SK-N-SH (cell line): ENCODE measurements at regions not wholly inside any gene's neighbourhood (a gene's known extent, or its start where the extent isn't known, plus 50 kb on each side); places are given as distances from the start of the nearest gene placed in this dataset.

Source experiments
- CTCF ChIA-PET: fragments of 300-600, 350-600 bp; formaldehyde crosslinking; extraction: SDS; loops from one replicate; lab custom pipeline; 2021; lab: Yijun Ruan, JAX
- POLR2A ChIA-PET: fragments of 350-600 bp; sonication (Branson Sonifier 250); formaldehyde crosslinking; extraction: SDS; loops from one replicate; lab custom pipeline; 2020; ENCODE audit warnings: antibody characterized with exemption, inconsistent platforms; lab: Yijun Ruan, JAX
- DNase-seq: peaks from one replicate; pipeline ENCODE4 v3.0.0; 2012
- H2AFZ ChIP-seq: fragments of 200-600 bp; sonication (generic); 2 replicates; pipeline ENCODE4 v1.8.1; 2016; ENCODE audit warnings: antibody characterized with exemption, mild to moderate bottlenecking, low read depth
- H3F3A ChIP-seq: fragments of 200-600 bp; sonication (generic); replicated peaks from 2 replicates; pipeline ENCODE3; 2016; ENCODE audit warnings: antibody characterized with exemption, mild to moderate bottlenecking; ENCODE audit not compliant: insufficient read depth
- H3K27ac ChIP-seq, 2 experiments: fragments of 200-500 bp in 1 of 2; fragments of 200-600 bp in 1 of 2; sonication (Bioruptor generic) in 1 of 2; sonication (generic), shearing (Covaris generic) in 1 of 2; 2 replicates each; pipeline versions ENCODE4 v1.5.1 to v1.6.1; 2014 to 2016; ENCODE audit warnings: low read depth in 2 of 2, inconsistent platforms in 1 of 2, low read length in 1 of 2, mild to moderate bottlenecking in 1 of 2, mixed read lengths in 1 of 2
- H3K27me3 ChIP-seq: fragments of 200-600 bp; sonication (generic), shearing (Covaris generic); 2 replicates; pipeline ENCODE4 v1.6.1; 2016; ENCODE audit warnings: mixed run types; ENCODE audit not compliant: insufficient read depth
- H3K36me3 ChIP-seq, 2 experiments: fragments of 200-500 bp in 1 of 2; fragments of 200-600 bp in 1 of 2; sonication (Bioruptor generic) in 1 of 2; sonication (generic) in 1 of 2; replicated peaks in 1 of 2; 2 replicates each; pipeline versions ENCODE3 to v1.5.1; 2014 to 2016; ENCODE audit warnings: low read length in 1 of 2, mild to moderate bottlenecking in 1 of 2; ENCODE audit not compliant: insufficient read depth in 2 of 2, control insufficient read depth in 1 of 2
- H3K4me1 ChIP-seq, 2 experiments: fragments of 200-500 bp in 1 of 2; fragments of 200-600 bp in 1 of 2; sonication (Bioruptor generic) in 1 of 2; sonication (generic), shearing (Covaris generic) in 1 of 2; 2 replicates each; pipeline versions ENCODE4 v1.5.1 to v1.6.1; 2014 to 2016; ENCODE audit warnings: low read depth in 1 of 2, low read length in 1 of 2, mixed run types in 1 of 2; ENCODE audit not compliant: insufficient read depth in 2 of 2, control insufficient read depth in 1 of 2
- H3K4me2 ChIP-seq: fragments of 200-600 bp; sonication (generic), shearing (Covaris generic); 2 replicates; pipeline ENCODE4 v1.6.1; 2017; ENCODE audit warnings: mixed run types
- H3K4me3 ChIP-seq, 2 experiments: fragments of 200-500 bp in 1 of 2; fragments of 200-600 bp in 1 of 2; sonication (Bioruptor generic) in 1 of 2; sonication (generic), shearing (Covaris generic) in 1 of 2; 2 replicates each; pipeline versions ENCODE4 v1.5.1 to v1.8.1; 2014 to 2016; ENCODE audit warnings: low read depth in 2 of 2, inconsistent platforms in 1 of 2, low read length in 1 of 2, mild to moderate bottlenecking in 1 of 2, mixed read lengths in 1 of 2, moderate library complexity in 1 of 2
- H3K79me2 ChIP-seq: fragments of 200-600 bp; sonication (generic); 2 replicates; pipeline ENCODE4 v1.8.1; 2017; ENCODE audit warnings: mild to moderate bottlenecking; ENCODE audit not compliant: insufficient read depth
- H3K9ac ChIP-seq: fragments of 200-600 bp; sonication (generic); 2 replicates; pipeline ENCODE4 v1.6.1; 2017; ENCODE audit warnings: mixed run types
- H3K9me2 ChIP-seq: fragments of 200-600 bp; sonication (generic); 2 replicates; pipeline ENCODE4 v1.6.1; 2017; ENCODE audit warnings: mixed run types
- H3K9me3 ChIP-seq: fragments of 200-600 bp; sonication (generic); 2 replicates; pipeline ENCODE4 v1.6.1; 2017; ENCODE audit warnings: mixed run types, mild to moderate bottlenecking, moderate library complexity
- H4K20me1 ChIP-seq: fragments of 200-600 bp; sonication (generic); 2 replicates; pipeline ENCODE4 v1.6.1; 2017; ENCODE audit warnings: mild to moderate bottlenecking, mixed run types; ENCODE audit not compliant: insufficient read depth
- CHD2 ChIP-seq: fragments of 150-350 bp; IDR thresholded peaks from 2 replicates; pipeline ENCODE4 v1.6.1; 2018; ENCODE audit warnings: low read length; ENCODE audit not compliant: partially characterized antibody
- ELF1 ChIP-seq: IDR thresholded peaks from 2 replicates; pipeline ENCODE4 v1.4.0; 2012
- EZH2phosphoT487 ChIP-seq: fragments of 200-600 bp; sonication (generic); IDR thresholded peaks from 2 replicates; pipeline ENCODE4 v1.6.1; 2017; ENCODE audit warnings: low read depth, mixed run types, mild to moderate bottlenecking, antibody characterized with exemption, moderate library complexity, borderline replicate concordance
- FOSL2 ChIP-seq: IDR thresholded peaks from 2 replicates; pipeline ENCODE4 v1.4.0; 2012; ENCODE audit warnings: low read depth, mild to moderate bottlenecking, moderate library complexity, borderline replicate concordance
- FOXM1 ChIP-seq: IDR thresholded peaks from 2 replicates; pipeline ENCODE4 v1.4.0; 2012; ENCODE audit warnings: low read depth, mild to moderate bottlenecking
- GABPA ChIP-seq: IDR thresholded peaks from 2 replicates; pipeline ENCODE4 v1.4.0; 2012; ENCODE audit warnings: low read depth, mild to moderate bottlenecking
- GATA2 ChIP-seq: sonication (generic); formaldehyde crosslinking; IDR thresholded peaks from 2 replicates; pipeline ENCODE4 v1.5.0; 2020; ENCODE audit warnings: mild to moderate bottlenecking, missing genetic modification reagents
- NFIC ChIP-seq: IDR thresholded peaks from 2 replicates; pipeline ENCODE4 v1.4.0; 2012; ENCODE audit warnings: borderline replicate concordance
- NRF1 ChIP-seq: IDR thresholded peaks from 2 replicates; pipeline ENCODE4 v1.6.1; 2012; ENCODE audit warnings: low read depth, mild to moderate bottlenecking, low read length
- POLR2AphosphoS5 ChIP-seq: IDR thresholded peaks from 2 replicates; pipeline ENCODE4 v1.6.1; 2012; ENCODE audit warnings: low read depth, low read length
- RAD21 ChIP-seq: IDR thresholded peaks from 2 replicates; pipeline ENCODE4 v1.6.1; 2012; ENCODE audit warnings: mild to moderate bottlenecking, low read length
- RCOR1 ChIP-seq: fragments of 150-350 bp; IDR thresholded peaks from 2 replicates; pipeline ENCODE4 v1.6.1; 2017; ENCODE audit warnings: antibody characterized with exemption, low read length
- RFX5 ChIP-seq: IDR thresholded peaks from 2 replicates; pipeline ENCODE4 v1.6.1; 2012; ENCODE audit warnings: mild to moderate bottlenecking, improper control_type of control experiment, low read length
- RXRA ChIP-seq: IDR thresholded peaks from 2 replicates; pipeline ENCODE4 v1.4.0; 2012; ENCODE audit warnings: low read depth, mild to moderate bottlenecking, borderline replicate concordance
- SIN3A ChIP-seq: IDR thresholded peaks from 2 replicates; pipeline ENCODE4 v1.6.1; 2012; ENCODE audit warnings: low read depth, mild to moderate bottlenecking, low read length, moderate library complexity, borderline replicate concordance
- SMC3 ChIP-seq: IDR thresholded peaks from 2 replicates; pipeline ENCODE4 v1.6.1; 2012; ENCODE audit warnings: low read depth, low read length, improper control_type of control experiment
- TAF1 ChIP-seq: IDR thresholded peaks from 2 replicates; pipeline ENCODE4 v1.6.1; 2012; ENCODE audit warnings: low read depth, mild to moderate bottlenecking, low read length, moderate library complexity, borderline replicate concordance
- TEAD4 ChIP-seq: IDR thresholded peaks from 2 replicates; pipeline ENCODE4 v1.4.0; 2012; ENCODE audit warnings: mild to moderate bottlenecking, borderline replicate concordance; ENCODE audit not compliant: insufficient read depth
- WGBS: methylation state at CpG from one replicate; pipeline ENCODE4 v1.1.6; 2017; ENCODE audit warnings: low lambda C conversion rate; 5-methylcytosine and 5-hydroxymethylcytosine counted together
- TF ChIP-seq, protein P1 (sequence below): IDR thresholded peaks from 2 replicates; pipeline ENCODE4 v1.4.0; 2012; ENCODE audit warnings: low read depth, borderline replicate concordance
- TF ChIP-seq, protein P2 (sequence below): IDR thresholded peaks from 2 replicates; pipeline ENCODE4 v1.4.0; 2012; ENCODE audit warnings: low read depth
- TF ChIP-seq, protein P3 (sequence below): fragments of 150-350 bp; IDR thresholded peaks from 2 replicates; pipeline ENCODE4 v1.6.1; 2017; ENCODE audit warnings: antibody characterized with exemption, low read length, low read depth, borderline replicate concordance
- TF ChIP-seq, protein P4 (sequence below): IDR thresholded peaks from 2 replicates; pipeline ENCODE4 v1.6.1; 2012; ENCODE audit warnings: mild to moderate bottlenecking, low read depth, low read length, moderate library complexity

DNA sequence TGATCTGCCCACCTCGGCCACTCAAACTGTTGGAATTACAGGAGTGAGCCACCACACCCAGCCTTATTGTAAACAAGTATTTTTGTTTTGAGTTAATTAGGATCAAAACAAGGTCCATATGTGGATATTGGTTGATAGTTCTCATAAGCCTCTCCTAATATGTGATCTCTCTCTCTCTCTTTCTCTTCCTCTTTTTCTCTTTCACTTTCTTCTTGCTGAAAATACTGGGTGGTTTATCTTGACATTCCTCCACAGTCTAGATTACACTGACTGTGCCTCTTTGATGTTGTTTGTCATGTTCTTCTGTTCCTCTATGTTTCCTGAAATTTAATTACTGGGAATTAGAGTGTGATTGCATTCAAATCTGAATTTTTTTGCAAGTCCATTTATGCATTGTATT, 547.5 kb upstream of the NRXN1 start:
- CTCF ChIA-PET = no interaction called here

DNA sequence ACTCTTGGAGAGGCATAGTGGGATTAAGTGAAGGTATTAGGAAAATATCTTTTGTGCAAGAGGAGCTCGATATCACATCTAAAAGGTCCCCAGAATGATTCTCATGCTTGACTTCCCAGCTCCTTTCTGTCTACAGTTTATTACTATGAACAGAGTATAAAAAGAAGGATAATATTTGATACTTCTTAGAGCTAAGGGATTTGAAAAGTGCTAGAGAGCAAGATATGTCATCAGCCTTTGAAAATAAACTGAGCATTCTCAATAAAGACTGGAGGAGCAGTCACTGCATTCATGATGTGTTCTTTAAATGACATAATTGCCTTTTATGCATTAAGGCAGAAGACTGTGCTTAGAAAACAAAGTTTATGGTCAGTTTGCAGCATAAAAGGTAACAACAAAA, 543.2 kb upstream of the NRXN1 start:
- no peaks in the 10 kb centered on the region for H3F3A ChIP-seq
- no peaks in the 10 kb centered on the region for H3K27me3 ChIP-seq
- H3K9ac ChIP-seq = no peak overlapping the region
- no peaks in the 10 kb centered on the region for H3K9me3 ChIP-seq
- no peaks in the 10 kb centered on the region for H3K4me1 ChIP-seq
- CTCF ChIA-PET = no interaction called here
- H3K9me2 ChIP-seq = no peaks in the 10 kb centered on the region
- no peak overlapping the region for H3K4me2 ChIP-seq
- no peak overlapping the region for H2AFZ ChIP-seq
- no peak overlapping the region for H3K4me3 ChIP-seq
- H3K27ac ChIP-seq = no peak overlapping the region
- no peak for DNase-seq
- H3K36me3 ChIP-seq = no peaks in the 10 kb centered on the region
- no peaks in the 10 kb centered on the region for H3K79me2 ChIP-seq
- no peaks in the 10 kb centered on the region for H4K20me1 ChIP-seq
- WGBS = 5% methylated on average over 1 of the region's 1 CpG
- POLR2A ChIA-PET = no interaction called here
- TF ChIP-seq RFX5 = no peak
- TF ChIP-seq FOSL2 = no peak
- no peak for TF ChIP-seq GATA2 (CRISPR knock-in tag)
- TF ChIP-seq TAF1 = no peak
- TF ChIP-seq, protein P1, sequence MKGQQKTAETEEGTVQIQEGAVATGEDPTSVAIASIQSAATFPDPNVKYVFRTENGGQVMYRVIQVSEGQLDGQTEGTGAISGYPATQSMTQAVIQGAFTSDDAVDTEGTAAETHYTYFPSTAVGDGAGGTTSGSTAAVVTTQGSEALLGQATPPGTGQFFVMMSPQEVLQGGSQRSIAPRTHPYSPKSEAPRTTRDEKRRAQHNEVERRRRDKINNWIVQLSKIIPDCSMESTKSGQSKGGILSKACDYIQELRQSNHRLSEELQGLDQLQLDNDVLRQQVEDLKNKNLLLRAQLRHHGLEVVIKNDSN = no peak
- TF ChIP-seq SIN3A = no peak
- TF ChIP-seq SMC3 = no peak
- TF ChIP-seq NRF1 = no peak
- no peak for TF ChIP-seq FOXM1
- TF ChIP-seq, protein P2, sequence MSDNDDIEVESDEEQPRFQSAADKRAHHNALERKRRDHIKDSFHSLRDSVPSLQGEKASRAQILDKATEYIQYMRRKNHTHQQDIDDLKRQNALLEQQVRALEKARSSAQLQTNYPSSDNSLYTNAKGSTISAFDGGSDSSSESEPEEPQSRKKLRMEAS = no peak
- no peak for TF ChIP-seq NFIC
- no peak for TF ChIP-seq RAD21
- no peak for TF ChIP-seq ELF1
- TF ChIP-seq GABPA = no peak
- no peak for TF ChIP-seq RXRA
- TF ChIP-seq POLR2AphosphoS5 = no peak
- TF ChIP-seq TEAD4 = no peak
- no peak for TF ChIP-seq EZH2phosphoT487

More for the DNA sequence above, 547.5 kb upstream of the NRXN1 start:
- Histone ChIP-seq H3K27ac (no peak overlapping the region), H3K27me3 (no peaks in the 10 kb centered on the region), H3K4me1 (no peaks in the 10 kb centered on the region), H3K9ac (no peak overlapping the region), H3F3A (no peaks in the 10 kb centered on the region), H3K9me2 (no peaks in the 10 kb centered on the region), H2AFZ (no peak overlapping the region), H3K79me2 (no peaks in the 10 kb centered on the region), H4K20me1 (no peaks in the 10 kb centered on the region), H3K9me3 (no peaks in the 10 kb centered on the region), H3K36me3 (no peaks in the 10 kb centered on the region), H3K4me2 (no peak overlapping the region), H3K4me3 (no peak overlapping the region)
- WGBS = 6% methylated on average over 1 of the region's 1 CpG
- TF ChIP-seq, protein P3, sequence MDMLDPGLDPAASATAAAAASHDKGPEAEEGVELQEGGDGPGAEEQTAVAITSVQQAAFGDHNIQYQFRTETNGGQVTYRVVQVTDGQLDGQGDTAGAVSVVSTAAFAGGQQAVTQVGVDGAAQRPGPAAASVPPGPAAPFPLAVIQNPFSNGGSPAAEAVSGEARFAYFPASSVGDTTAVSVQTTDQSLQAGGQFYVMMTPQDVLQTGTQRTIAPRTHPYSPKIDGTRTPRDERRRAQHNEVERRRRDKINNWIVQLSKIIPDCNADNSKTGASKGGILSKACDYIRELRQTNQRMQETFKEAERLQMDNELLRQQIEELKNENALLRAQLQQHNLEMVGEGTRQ = no peak
- TF ChIP-seq CHD2 (no peak), RXRA (no peak), RCOR1 (no peak)
- TF ChIP-seq, protein P4, sequence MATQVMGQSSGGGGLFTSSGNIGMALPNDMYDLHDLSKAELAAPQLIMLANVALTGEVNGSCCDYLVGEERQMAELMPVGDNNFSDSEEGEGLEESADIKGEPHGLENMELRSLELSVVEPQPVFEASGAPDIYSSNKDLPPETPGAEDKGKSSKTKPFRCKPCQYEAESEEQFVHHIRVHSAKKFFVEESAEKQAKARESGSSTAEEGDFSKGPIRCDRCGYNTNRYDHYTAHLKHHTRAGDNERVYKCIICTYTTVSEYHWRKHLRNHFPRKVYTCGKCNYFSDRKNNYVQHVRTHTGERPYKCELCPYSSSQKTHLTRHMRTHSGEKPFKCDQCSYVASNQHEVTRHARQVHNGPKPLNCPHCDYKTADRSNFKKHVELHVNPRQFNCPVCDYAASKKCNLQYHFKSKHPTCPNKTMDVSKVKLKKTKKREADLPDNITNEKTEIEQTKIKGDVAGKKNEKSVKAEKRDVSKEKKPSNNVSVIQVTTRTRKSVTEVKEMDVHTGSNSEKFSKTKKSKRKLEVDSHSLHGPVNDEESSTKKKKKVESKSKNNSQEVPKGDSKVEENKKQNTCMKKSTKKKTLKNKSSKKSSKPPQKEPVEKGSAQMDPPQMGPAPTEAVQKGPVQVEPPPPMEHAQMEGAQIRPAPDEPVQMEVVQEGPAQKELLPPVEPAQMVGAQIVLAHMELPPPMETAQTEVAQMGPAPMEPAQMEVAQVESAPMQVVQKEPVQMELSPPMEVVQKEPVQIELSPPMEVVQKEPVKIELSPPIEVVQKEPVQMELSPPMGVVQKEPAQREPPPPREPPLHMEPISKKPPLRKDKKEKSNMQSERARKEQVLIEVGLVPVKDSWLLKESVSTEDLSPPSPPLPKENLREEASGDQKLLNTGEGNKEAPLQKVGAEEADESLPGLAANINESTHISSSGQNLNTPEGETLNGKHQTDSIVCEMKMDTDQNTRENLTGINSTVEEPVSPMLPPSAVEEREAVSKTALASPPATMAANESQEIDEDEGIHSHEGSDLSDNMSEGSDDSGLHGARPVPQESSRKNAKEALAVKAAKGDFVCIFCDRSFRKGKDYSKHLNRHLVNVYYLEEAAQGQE = no peak
- no peak for DNase-seq
- POLR2A ChIA-PET = no interaction called here
